HG03342 (cell line): ENCODE measurements at regions not wholly inside any gene's neighbourhood (a gene's known extent, or its start where the extent isn't known, plus 50 kb on each side); places are given as distances from the start of the nearest gene placed in this dataset.

ENCODE experiments used
- ATAC-seq: cut with Tn5 transposase; IDR thresholded peaks from one replicate; pipeline ENCODE4 v1.9.1; 2021; ENCODE audit warnings: mild to moderate bottlenecking, moderate library complexity; ENCODE audit not compliant: unreplicated experiment

DNA sequence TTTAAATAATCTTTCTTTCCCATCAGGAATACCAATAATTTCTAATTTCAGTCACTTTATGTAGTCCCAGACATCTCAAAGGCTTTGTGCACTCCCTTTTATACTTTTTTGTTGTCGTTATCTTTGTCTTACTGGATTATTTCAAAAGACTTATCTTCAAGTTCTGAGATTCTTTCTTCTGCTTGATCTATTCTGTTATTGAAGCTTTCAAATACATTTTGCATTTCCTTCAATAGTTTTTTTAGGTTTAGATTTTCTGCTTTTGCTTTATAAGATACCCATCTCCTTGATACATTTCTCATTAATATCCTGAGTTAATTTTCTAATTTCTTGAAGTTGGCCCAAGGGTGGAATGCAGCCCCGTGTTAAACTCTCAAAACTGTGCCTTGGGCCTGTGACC, 432.4 kb downstream of the RIT2 start:
- ATAC-seq: no peak

DNA sequence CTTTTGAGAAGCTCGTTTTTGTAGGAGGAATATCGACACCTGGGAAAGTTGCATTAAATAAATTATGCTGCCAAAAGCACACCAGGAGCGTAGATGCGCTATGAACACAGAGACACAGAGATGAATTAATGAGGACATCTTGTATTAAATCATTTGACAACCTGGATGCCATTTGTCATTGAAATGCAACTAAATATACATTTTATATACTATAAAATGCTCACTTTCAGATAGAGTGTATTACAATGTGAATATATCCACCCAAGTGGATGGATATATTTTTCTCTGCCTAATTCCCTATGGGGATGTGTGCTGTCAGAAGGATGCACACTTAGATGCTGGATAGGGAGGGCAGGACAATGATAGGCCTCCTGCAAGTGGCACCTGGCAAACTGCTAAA, 426.2 kb downstream of the RIT2 start:
- no peak for ATAC-seq
